Panc1 (cell line): ENCODE measurements at regions not wholly inside any gene's neighbourhood (a gene's known extent, or its start where the extent isn't known, plus 50 kb on each side); places are given as distances from the start of the nearest gene placed in this dataset.

ENCODE experiments used
- ATAC-seq: fragments of 200-7000 bp; cut with Tn5 transposase; 2 replicates; pipeline ENCODE4 v1.9.1; 2020; ENCODE audit warnings: mild to moderate bottlenecking, moderate library complexity
- BruUV-seq: library from RNA; stranded (reverse); fragments of 400-500 nt; replicated peaks from 2 replicates; lab custom pipeline; 2021; lab: Mats Ljungman, UMichigan
- CTCF ChIA-PET: fragments of 300-600 bp; sonication (Branson Sonifier 250); formaldehyde crosslinking; loops from one replicate; lab custom pipeline; 2022; ENCODE audit warnings: antibody characterized with exemption; lab: Charles Lee
- POLR2A ChIA-PET: fragments of 300-600 bp; sonication (Branson Sonifier 250); formaldehyde crosslinking; loops from one replicate; lab custom pipeline; 2022; ENCODE audit warnings: antibody characterized with exemption; lab: Charles Lee
- DNase-seq: peaks from one replicate; pipeline ENCODE4 v3.0.0-alpha.2; 2010; ENCODE audit warnings: low read depth, low spot score
- H3K27ac ChIP-seq: 2 replicates; pipeline ENCODE4 v1.5.1; 2011; ENCODE audit warnings: mild to moderate bottlenecking, low read length, inconsistent platforms
- H3K27me3 ChIP-seq: fragments of 200-500 bp; sonication (Bioruptor generic); 2 replicates; pipeline ENCODE4 v1.6.0; 2014; ENCODE audit warnings: low read length, inconsistent platforms; ENCODE audit not compliant: control insufficient read depth, insufficient read depth
- H3K36me3 ChIP-seq: fragments of 200-500 bp; sonication (Bioruptor generic); 2 replicates; pipeline ENCODE4 v1.5.1; 2014; ENCODE audit warnings: inconsistent platforms, mild to moderate bottlenecking, low read length, moderate library complexity; ENCODE audit not compliant: control insufficient read depth, insufficient read depth
- H3K4me1 ChIP-seq: 2 replicates; pipeline ENCODE4 v1.5.1; 2011; ENCODE audit warnings: inconsistent platforms, mild to moderate bottlenecking, low read length, moderate library complexity; ENCODE audit not compliant: control insufficient read depth, insufficient read depth
- H3K4me3 ChIP-seq, 2 experiments: 2 replicates each; pipeline ENCODE4 v1.5.1; 2011 to 2012; ENCODE audit warnings: low read depth in 2 of 2, low read length in 2 of 2, mild to moderate bottlenecking in 2 of 2, inconsistent platforms in 1 of 2, moderate library complexity in 1 of 2
- H3K9me3 ChIP-seq: fragments of 200-500 bp; sonication (Bioruptor generic); 2 replicates; pipeline ENCODE4 v1.5.1; 2014; ENCODE audit warnings: low read depth, mild to moderate bottlenecking, inconsistent platforms, low read length, moderate library complexity; ENCODE audit not compliant: control insufficient read depth, insufficient read depth
- POLR2AphosphoS5 ChIP-seq: IDR thresholded peaks from 2 replicates; pipeline ENCODE4 v1.6.1; 2012; ENCODE audit warnings: mild to moderate bottlenecking, low read depth, low read length, moderate library complexity
- SIN3A ChIP-seq: IDR thresholded peaks from 2 replicates; pipeline ENCODE4 v1.6.1; 2012; ENCODE audit warnings: low read depth, mild to moderate bottlenecking, low read length, moderate library complexity, borderline replicate concordance; ENCODE audit not compliant: insufficient read depth
- TCF7L2 ChIP-seq: IDR thresholded peaks from 2 replicates; pipeline ENCODE4 v1.6.1; 2011; ENCODE audit warnings: mild to moderate bottlenecking, low read depth, low read length, inconsistent platforms
- in situ Hi-C: cut with HindIII; loops from 2 replicates; pipeline ENCODE4 v1.10.0; 2016; ENCODE audit warnings: low sequenced_read_pairs, low pct_unique_long_range_greater_than_20kb
- intact Hi-C: fragments of 100-400 bp; cut with micrococcal nuclease; formaldehyde crosslinking; loops from one replicate; pipeline ENCODE4 v1.10.0; 2022; ENCODE audit not compliant: unreplicated experiment
- TF ChIP-seq, protein P1 (sequence below): fragments of 450-650 bp; IDR thresholded peaks from 2 replicates; pipeline ENCODE4 v1.5.1; 2017; ENCODE audit warnings: mild to moderate bottlenecking
- TF ChIP-seq, protein P2 (sequence below), 2 experiments: IDR thresholded peaks; 2 replicates each; pipeline ENCODE4 v1.6.1; 2011 to 2012; ENCODE audit warnings: low read depth in 2 of 2, control low read depth in 1 of 2, low read length in 1 of 2, mild to moderate bottlenecking in 1 of 2, moderate library complexity in 1 of 2; ENCODE audit not compliant: insufficient read depth in 1 of 2

DNA sequence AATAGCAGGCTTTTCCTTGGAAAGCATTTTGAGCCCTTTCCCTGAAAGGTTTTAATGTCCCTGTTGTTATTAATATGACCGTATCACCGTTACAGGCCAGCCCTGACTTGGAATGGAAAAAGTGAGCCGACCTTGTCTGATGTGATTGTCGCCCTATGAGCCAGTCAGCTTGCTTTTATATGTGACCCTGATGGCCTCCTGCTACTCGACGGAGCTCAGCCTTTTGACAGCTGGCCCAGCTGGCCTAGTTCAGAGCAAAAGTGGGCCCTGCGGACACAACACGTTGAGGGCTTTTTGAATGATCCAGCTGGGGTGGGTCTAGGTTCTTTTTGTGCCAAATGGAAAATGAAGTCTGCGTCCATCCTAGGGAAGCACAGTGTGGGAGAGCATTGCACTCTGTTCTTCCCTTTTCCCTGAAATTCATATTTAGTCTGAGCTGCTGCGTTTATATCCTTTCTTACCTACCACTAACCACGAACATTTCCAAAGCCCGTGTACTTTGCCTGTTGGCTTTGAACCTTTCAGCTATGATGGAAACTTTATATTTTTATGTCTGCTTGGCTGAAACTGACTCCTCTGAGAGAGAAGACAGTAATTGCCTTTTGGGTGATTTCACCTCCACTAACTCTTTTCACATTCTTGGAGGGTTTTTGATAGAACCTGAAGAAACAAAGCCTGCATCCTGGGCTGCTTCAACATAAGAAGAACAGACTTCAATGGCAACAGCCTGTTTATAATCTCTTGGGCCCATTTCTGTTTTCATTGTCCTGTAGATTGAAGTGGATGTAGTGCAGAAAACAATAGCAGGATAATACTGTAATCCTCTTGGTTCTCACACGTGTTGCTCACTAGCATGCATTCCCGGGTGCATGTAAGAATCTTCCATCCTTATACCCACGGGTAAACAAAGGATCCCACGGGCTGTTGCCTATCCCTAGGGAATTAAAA is 121.8 kb upstream of the HDGFL1 start:
- DNase-seq: no peak
- intact Hi-C loops: no loop called here
- H3K4me3 ChIP-seq: no peak overlapping the region
- 0 out of 2 replicates have a peak, but pooled peaks cover 7% of the 10 kb centered on the region for H3K4me1 ChIP-seq
- ChIA-PET POLR2A (no interaction called here), CTCF (no interaction called here)
- TF ChIP-seq, protein P1, sequence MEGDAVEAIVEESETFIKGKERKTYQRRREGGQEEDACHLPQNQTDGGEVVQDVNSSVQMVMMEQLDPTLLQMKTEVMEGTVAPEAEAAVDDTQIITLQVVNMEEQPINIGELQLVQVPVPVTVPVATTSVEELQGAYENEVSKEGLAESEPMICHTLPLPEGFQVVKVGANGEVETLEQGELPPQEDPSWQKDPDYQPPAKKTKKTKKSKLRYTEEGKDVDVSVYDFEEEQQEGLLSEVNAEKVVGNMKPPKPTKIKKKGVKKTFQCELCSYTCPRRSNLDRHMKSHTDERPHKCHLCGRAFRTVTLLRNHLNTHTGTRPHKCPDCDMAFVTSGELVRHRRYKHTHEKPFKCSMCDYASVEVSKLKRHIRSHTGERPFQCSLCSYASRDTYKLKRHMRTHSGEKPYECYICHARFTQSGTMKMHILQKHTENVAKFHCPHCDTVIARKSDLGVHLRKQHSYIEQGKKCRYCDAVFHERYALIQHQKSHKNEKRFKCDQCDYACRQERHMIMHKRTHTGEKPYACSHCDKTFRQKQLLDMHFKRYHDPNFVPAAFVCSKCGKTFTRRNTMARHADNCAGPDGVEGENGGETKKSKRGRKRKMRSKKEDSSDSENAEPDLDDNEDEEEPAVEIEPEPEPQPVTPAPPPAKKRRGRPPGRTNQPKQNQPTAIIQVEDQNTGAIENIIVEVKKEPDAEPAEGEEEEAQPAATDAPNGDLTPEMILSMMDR: no peak
- TF ChIP-seq POLR2AphosphoS5: no peak
- TF ChIP-seq TCF7L2: no peak
- no peaks in the 10 kb centered on the region for H3K36me3 ChIP-seq
- H3K27me3 ChIP-seq: no peaks in the 10 kb centered on the region
- ATAC-seq: no peak
- in situ Hi-C loops: no loop called here
- BruUV-seq: no TSS peak
- no peaks in the 10 kb centered on the region for H3K9me3 ChIP-seq
- H3K27ac ChIP-seq: peak overlapping the region; percentile 56; the same call in 1 of the 2 replicates

DNA sequence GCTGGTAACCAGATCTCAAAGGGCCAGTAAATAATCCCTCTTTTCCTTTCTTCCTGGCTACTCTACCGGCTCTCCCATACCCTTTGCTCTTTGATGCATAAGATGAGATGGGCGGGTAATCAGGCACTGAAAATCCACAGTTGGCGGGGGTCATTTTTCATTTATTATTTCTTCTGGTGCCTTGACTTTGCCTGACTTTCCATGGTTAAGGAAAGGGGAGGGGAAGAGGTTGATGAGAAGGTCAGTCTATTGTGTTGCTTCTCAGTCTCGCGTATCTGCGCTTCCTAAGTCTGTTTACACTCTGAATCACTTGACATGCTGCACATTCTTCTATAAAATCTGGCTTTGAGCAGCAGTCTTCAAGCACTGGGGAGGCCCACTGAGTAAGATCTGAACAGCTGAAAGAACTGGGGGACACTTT is 121.1 kb upstream of the HDGFL1 start:
- H3K4me1 ChIP-seq: 0 out of 2 replicates have a peak, but pooled peaks cover 7% of the 10 kb centered on the region
- TF ChIP-seq TCF7L2: 0 out of 2 replicates have a peak, but pooled peaks have one; percentile 21
- no peak for TF ChIP-seq SIN3A
- TF ChIP-seq POLR2AphosphoS5: no peak
- TF ChIP-seq, protein P2, sequence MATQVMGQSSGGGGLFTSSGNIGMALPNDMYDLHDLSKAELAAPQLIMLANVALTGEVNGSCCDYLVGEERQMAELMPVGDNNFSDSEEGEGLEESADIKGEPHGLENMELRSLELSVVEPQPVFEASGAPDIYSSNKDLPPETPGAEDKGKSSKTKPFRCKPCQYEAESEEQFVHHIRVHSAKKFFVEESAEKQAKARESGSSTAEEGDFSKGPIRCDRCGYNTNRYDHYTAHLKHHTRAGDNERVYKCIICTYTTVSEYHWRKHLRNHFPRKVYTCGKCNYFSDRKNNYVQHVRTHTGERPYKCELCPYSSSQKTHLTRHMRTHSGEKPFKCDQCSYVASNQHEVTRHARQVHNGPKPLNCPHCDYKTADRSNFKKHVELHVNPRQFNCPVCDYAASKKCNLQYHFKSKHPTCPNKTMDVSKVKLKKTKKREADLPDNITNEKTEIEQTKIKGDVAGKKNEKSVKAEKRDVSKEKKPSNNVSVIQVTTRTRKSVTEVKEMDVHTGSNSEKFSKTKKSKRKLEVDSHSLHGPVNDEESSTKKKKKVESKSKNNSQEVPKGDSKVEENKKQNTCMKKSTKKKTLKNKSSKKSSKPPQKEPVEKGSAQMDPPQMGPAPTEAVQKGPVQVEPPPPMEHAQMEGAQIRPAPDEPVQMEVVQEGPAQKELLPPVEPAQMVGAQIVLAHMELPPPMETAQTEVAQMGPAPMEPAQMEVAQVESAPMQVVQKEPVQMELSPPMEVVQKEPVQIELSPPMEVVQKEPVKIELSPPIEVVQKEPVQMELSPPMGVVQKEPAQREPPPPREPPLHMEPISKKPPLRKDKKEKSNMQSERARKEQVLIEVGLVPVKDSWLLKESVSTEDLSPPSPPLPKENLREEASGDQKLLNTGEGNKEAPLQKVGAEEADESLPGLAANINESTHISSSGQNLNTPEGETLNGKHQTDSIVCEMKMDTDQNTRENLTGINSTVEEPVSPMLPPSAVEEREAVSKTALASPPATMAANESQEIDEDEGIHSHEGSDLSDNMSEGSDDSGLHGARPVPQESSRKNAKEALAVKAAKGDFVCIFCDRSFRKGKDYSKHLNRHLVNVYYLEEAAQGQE (IDR thresholded peaks at IDR 0.05; ENCODE audit: insufficient read depth in 1 of 2, low read depth in 2 of 2, low read length in 1 of 2): no peak
- TF ChIP-seq, protein P1: no peak
- no peaks in the 10 kb centered on the region for H3K36me3 ChIP-seq
- intact Hi-C loops (no loop called here), in situ Hi-C loops (no loop called here)
- DNase-seq: peak; percentile 17
- H3K27me3 ChIP-seq: no peaks in the 10 kb centered on the region
- no peaks in the 10 kb centered on the region for H3K9me3 ChIP-seq
- H3K27ac ChIP-seq: no peak overlapping the region
- POLR2A ChIA-PET: no interaction called here
- peak; percentile 60; the same call in 1 of the 2 replicates for ATAC-seq
- H3K4me3 ChIP-seq: no peak overlapping the region
- BruUV-seq: no TSS peak
- CTCF ChIA-PET: no interaction called here
